Esophagus muscularis mucosa (tissue), 4 donors: ENCODE measurements at regions not wholly inside any gene's neighbourhood (a gene's known extent, or its start where the extent isn't known, plus 50 kb on each side); places are given as distances from the start of the nearest gene placed in this dataset.

Source experiments
- DNase-seq: peaks from one replicate; pipeline ENCODE4 v3.0.0-alpha.2; 2017; ENCODE audit errors: extremely low spot score
- H3K27ac ChIP-seq, 4 donors: fragments of 200-600 bp; sonication (generic); replicated peaks in 1 of 4; 1 replicate in 3 of 4; 2 replicates in 1 of 4; pipeline ENCODE4 v1.5.1; 2016 to 2019; ENCODE audit warnings: mild to moderate bottlenecking in 1 of 4
- H3K27me3 ChIP-seq, 4 donors: fragments of 200-600 bp; sonication (generic); one replicate each; pipeline versions ENCODE4 v1.5.1 to v1.6.0; 2016 to 2019
- H3K36me3 ChIP-seq, 4 donors: fragments of 200-600 bp; sonication (generic); one replicate each; pipeline ENCODE4 v1.5.1; 2016 to 2019
- H3K4me1 ChIP-seq, 4 donors: fragments of 200-600 bp; sonication (generic); one replicate each; pipeline ENCODE4 v1.5.1; 2016 to 2019
- H3K4me3 ChIP-seq, 4 donors: fragments of 200-600 bp; sonication (generic); 1 replicate in 2 of 4; 2 replicates in 2 of 4; pipeline ENCODE4 v1.5.1; 2016 to 2019; ENCODE audit warnings: mild to moderate bottlenecking in 4 of 4, moderate library complexity in 1 of 4
- H3K9me3 ChIP-seq, 4 donors: fragments of 200-600 bp; sonication (generic); 1 replicate in 3 of 4; 2 replicates in 1 of 4; pipeline ENCODE4 v1.5.1; 2016 to 2019
- CTCF ChIP-seq, 3 experiments: fragments of 200-600 bp in 2 of 3; fragments of 450-650 bp in 1 of 3; sonication (generic) in 2 of 3; IDR thresholded peaks; one replicate each; pipeline ENCODE4 v1.5.1; 2017 to 2019; ENCODE audit warnings: antibody characterized with exemption in 3 of 3, mild to moderate bottlenecking in 2 of 3, moderate library complexity in 1 of 3
- EP300 ChIP-seq: sonication (generic); formaldehyde crosslinking; IDR thresholded peaks from one replicate; pipeline ENCODE4 v1.6.1; 2017; ENCODE audit warnings: antibody characterized with exemption
- POLR2A ChIP-seq: fragments of 450-650 bp; IDR thresholded peaks from one replicate; pipeline ENCODE4 v1.6.1; 2017; ENCODE audit warnings: antibody characterized with exemption, moderate library complexity, mild to moderate bottlenecking, low read depth
- POLR2AphosphoS5 ChIP-seq, 2 donors: sonication (generic); formaldehyde crosslinking; IDR thresholded peaks; one replicate each; pipeline ENCODE4 v1.6.1; 2017; ENCODE audit warnings: antibody characterized with exemption in 2 of 2
- WGBS: methylation state at CpG from one replicate; pipeline ENCODE4 v1.1.5; 2018; 5-methylcytosine and 5-hydroxymethylcytosine counted together
- intact Hi-C: fragments of 100-400 bp; cut with DNase I; formaldehyde crosslinking; loops from one replicate; pipeline ENCODE4 v1.15.1; 2023

DNA sequence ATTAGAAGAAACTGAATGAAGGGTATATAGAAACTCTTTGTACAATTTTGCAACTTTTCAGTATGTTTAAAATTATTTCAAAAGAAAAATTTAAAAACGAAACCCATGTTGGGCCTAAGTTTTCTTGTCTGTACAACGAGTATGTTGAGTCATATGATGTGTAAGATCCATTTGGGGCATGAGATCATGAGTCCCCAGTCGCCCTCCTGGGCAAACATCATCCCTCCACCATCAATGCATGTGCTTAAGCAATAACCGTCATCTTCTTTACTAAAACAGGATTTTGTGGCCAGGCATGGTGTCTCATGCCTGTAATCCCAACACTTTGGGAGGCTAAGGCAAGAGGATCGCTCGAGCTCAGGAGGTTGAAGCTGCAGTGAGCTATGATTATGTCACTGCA lies 54.2 kb upstream of the CDCA7L start:
- intact Hi-C loops: loop anchor here (5.0 to 10.0 kb wide), 3 partner anchors 95 to 1225 kb away; no protein-coding TSS in a partner anchor
- Histone ChIP-seq H3K4me3 (no peak overlapping the region), H3K27ac (no peak overlapping the region), H3K36me3 (no peaks in the 10 kb centered on the region), H3K4me1 (peaks cover 0 to 26% (median 18%) of the 10 kb centered on the region in 4 donors), H3K27me3 (no peaks in the 10 kb centered on the region), H3K9me3 (no peaks in the 10 kb centered on the region)
- peak; percentile 8 for DNase-seq
- TF ChIP-seq POLR2AphosphoS5 (IDR thresholded peaks at IDR 0.05) (no peak), CTCF (IDR thresholded peaks at IDR 0.05) (no peak), POLR2A (no peak), EP300 (no peak)
- WGBS: 87% methylated on average over 6 of the region's 6 CpGs

- TF ChIP-seq CTCF (IDR thresholded peaks at IDR 0.05) (no peak), POLR2A (no peak), EP300 (no peak), POLR2AphosphoS5 (IDR thresholded peaks at IDR 0.05) (no peak)
- 63% methylated on average over 1 of the region's 1 CpG for WGBS
- Histone ChIP-seq H3K36me3 (no peaks in the 10 kb centered on the region), H3K27me3 (no peaks in the 10 kb centered on the region), H3K9me3 (no peaks in the 10 kb centered on the region), H3K4me3 (no peak overlapping the region), H3K4me1 (peaks cover 0 to 9% (median 2%) of the 10 kb centered on the region in 4 donors), H3K27ac (no peak overlapping the region)
- intact Hi-C loops: loop anchor here (5.0 kb wide), 1 partner anchor 229 kb away; no protein-coding TSS in a partner anchor
- DNase-seq: no peak
These were observed 50.9 kb upstream of the CDCA7L start for GRCh38 chr7:21996641-21997040.
